CD14-positive monocyte (primary cell): ENCODE measurements at regions not wholly inside any gene's neighbourhood (a gene's known extent, or its start where the extent isn't known, plus 50 kb on each side); places are given as distances from the start of the nearest gene placed in this dataset.

Experiments used
- DNase-seq, 3 donors: peaks; one replicate each; pipeline ENCODE4 v3.0.0-alpha.2; 2011 to 2022
- H2AFZ ChIP-seq: 2 replicates; pipeline ENCODE4 v1.6.0; 2012; ENCODE audit warnings: mild to moderate bottlenecking, low read depth, low read length, inconsistent platforms; ENCODE audit not compliant: insufficient read depth, poor library complexity, severe bottlenecking
- H3K27ac ChIP-seq, 2 donors: 1 replicate in 1 of 2; 2 replicates in 1 of 2; pipeline ENCODE4 v1.5.1; 2012 to 2013; ENCODE audit warnings: low read length in 2 of 2, control low read depth in 1 of 2, inconsistent platforms in 1 of 2, low read depth in 1 of 2, mild to moderate bottlenecking in 1 of 2
- H3K27me3 ChIP-seq, 2 donors: one replicate each; pipeline versions ENCODE4 v1.6.0 to v1.6.1; 2011 to 2013; ENCODE audit warnings: low read length in 2 of 2; ENCODE audit not compliant: control insufficient read depth in 2 of 2, insufficient read depth in 2 of 2
- H3K36me3 ChIP-seq, 2 donors: replicated peaks in 1 of 2; 1 replicate in 1 of 2; 2 replicates in 1 of 2; pipeline versions ENCODE4 v1.5.1 to v1.6.1; 2012 to 2013; ENCODE audit warnings: low read length in 2 of 2, control low read depth in 1 of 2, inconsistent platforms in 1 of 2, mild to moderate bottlenecking in 1 of 2; ENCODE audit not compliant: insufficient read depth in 2 of 2, control insufficient read depth in 1 of 2
- H3K4me1 ChIP-seq, 2 donors: 1 replicate in 1 of 2; 2 replicates in 1 of 2; pipeline versions ENCODE4 v1.5.1 to v1.6.1; 2012 to 2013; ENCODE audit warnings: low read length in 2 of 2, control low read depth in 1 of 2, inconsistent platforms in 1 of 2, mild to moderate bottlenecking in 1 of 2, moderate library complexity in 1 of 2; ENCODE audit not compliant: insufficient read depth in 2 of 2, control insufficient read depth in 1 of 2
- H3K4me2 ChIP-seq: replicated peaks from 2 replicates; pipeline ENCODE3; 2012; ENCODE audit warnings: low read length, moderate library complexity, mild to moderate bottlenecking; ENCODE audit not compliant: poor library complexity, severe bottlenecking; ENCODE audit errors: extremely low read depth
- H3K4me3 ChIP-seq, 3 experiments: fragments of 200-600 bp in 1 of 3; sonication (generic) in 1 of 3; replicated peaks in 1 of 3; 1 replicate in 2 of 3; 2 replicates in 1 of 3; pipeline ENCODE4 v1.5.1; 2011 to 2013; ENCODE audit warnings: low read length in 3 of 3, mild to moderate bottlenecking in 3 of 3, control low read depth in 2 of 3, low read depth in 2 of 3, inconsistent platforms in 1 of 3, moderate library complexity in 1 of 3
- H3K79me2 ChIP-seq: 2 replicates; pipeline ENCODE4 v1.6.0; 2012; ENCODE audit warnings: mild to moderate bottlenecking, control low read depth, inconsistent platforms, low read length, moderate library complexity; ENCODE audit not compliant: insufficient read depth
- H3K9ac ChIP-seq: 2 replicates; pipeline ENCODE4 v1.6.0; 2017; ENCODE audit warnings: low read length, mild to moderate bottlenecking; ENCODE audit not compliant: insufficient read depth, poor library complexity, severe bottlenecking
- H3K9me3 ChIP-seq, 2 donors: replicated peaks in 1 of 2; 1 replicate in 1 of 2; 2 replicates in 1 of 2; pipeline versions ENCODE4 v1.5.1 to v1.6.1; 2012 to 2013; ENCODE audit warnings: low read length in 2 of 2, control low read depth in 1 of 2; ENCODE audit not compliant: control insufficient read depth in 1 of 2, insufficient read depth in 1 of 2
- H4K20me1 ChIP-seq: 2 replicates; pipeline ENCODE4 v1.6.0; 2012; ENCODE audit warnings: mild to moderate bottlenecking, low read length, control low read depth, moderate library complexity; ENCODE audit not compliant: insufficient read depth
- H3K27ac Mint-ChIP-seq, 7 donors: one replicate each; pipeline ENCODE4 v1.8.0; 2020; ENCODE audit warnings: mild to moderate bottlenecking in 7 of 7, mixed read lengths in 7 of 7, moderate library complexity in 6 of 7, inconsistent platforms in 2 of 7
- H3K27me3 Mint-ChIP-seq, 3 donors: one replicate each; pipeline ENCODE4 v1.8.0; 2021 to 2022; ENCODE audit warnings: low read depth in 3 of 3, mild to moderate bottlenecking in 3 of 3, mixed read lengths in 3 of 3, moderate library complexity in 3 of 3, inconsistent platforms in 1 of 3
- H3K36me3 Mint-ChIP-seq, 2 donors: one replicate each; pipeline ENCODE4 v1.8.0; 2020; ENCODE audit warnings: mixed read lengths in 2 of 2, inconsistent platforms in 1 of 2, mild to moderate bottlenecking in 1 of 2
- H3K4me1 Mint-ChIP-seq: one replicate; pipeline ENCODE4 v1.8.0; 2020; ENCODE audit warnings: mild to moderate bottlenecking, mixed read lengths
- H3K4me3 Mint-ChIP-seq, 2 donors: one replicate each; pipeline ENCODE4 v1.8.0; 2020; ENCODE audit warnings: mild to moderate bottlenecking in 2 of 2, mixed read lengths in 2 of 2, moderate library complexity in 1 of 2
- H3K9me3 Mint-ChIP-seq, 7 donors: one replicate each; pipeline ENCODE4 v1.8.0; 2020 to 2022; ENCODE audit warnings: mixed read lengths in 7 of 7, mild to moderate bottlenecking in 6 of 7, moderate library complexity in 6 of 7, inconsistent platforms in 2 of 7
- WGBS: methylation state at CpG from one replicate; pipeline ENCODE4 v1.1.5; 2013; ENCODE audit warnings: missing lambda C conversion rate; ENCODE audit not compliant: insufficient coverage; 5-methylcytosine and 5-hydroxymethylcytosine counted together
- intact Hi-C, 2 donors: fragments of 100-400 bp; cut with micrococcal nuclease; formaldehyde crosslinking; loops; one replicate each; pipeline versions ENCODE4 v1.15.0 to v1.15.1; 2023
- TF ChIP-seq, protein P1 (sequence below): fragments of 200-600 bp; IDR thresholded peaks from one replicate; pipeline ENCODE4 v1.8.0; 2022; ENCODE audit warnings: antibody characterized with exemption, mild to moderate bottlenecking

DNA sequence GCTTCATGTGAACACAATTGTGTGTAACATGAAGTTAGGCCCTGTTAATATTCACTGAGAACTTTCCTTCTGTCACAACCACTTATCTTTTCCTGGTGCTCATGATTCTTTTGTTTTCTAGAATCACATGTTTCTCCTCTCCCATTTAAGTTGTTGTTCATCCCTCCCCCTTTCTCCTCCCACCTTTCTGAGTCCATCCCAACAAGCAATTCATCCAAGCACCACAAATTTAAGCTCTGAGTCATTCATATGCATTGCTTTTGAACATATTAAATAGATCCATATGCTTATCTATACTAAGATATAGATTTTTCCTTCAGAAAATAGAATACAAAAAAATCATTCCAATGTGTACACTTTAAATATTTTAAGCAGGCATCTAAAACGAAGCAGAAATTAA lies 75.2 kb upstream of the NFIB start:
- H3K9me3 Mint-ChIP-seq = peaks cover 0 to 11% (median 4%) of the 10 kb centered on the region in 7 donors
- no peaks in the 10 kb centered on the region for H3K79me2 ChIP-seq
- H3K36me3 ChIP-seq = no peaks in the 10 kb centered on the region
- H3K27me3 Mint-ChIP-seq = peaks cover 0 to 2% (median 0%) of the 10 kb centered on the region in 3 donors
- H3K4me2 ChIP-seq = no peak overlapping the region
- no peak overlapping the region for H3K4me3 Mint-ChIP-seq
- H3K27me3 ChIP-seq = no peaks in the 10 kb centered on the region
- H3K36me3 Mint-ChIP-seq = no peaks in the 10 kb centered on the region
- no peak overlapping the region for H3K9ac ChIP-seq
- no peak for DNase-seq
- WGBS = 100% methylated on average over 1 of the region's 1 CpG
- intact Hi-C loops = no loop called here
- no peak overlapping the region for H3K27ac ChIP-seq
- H3K9me3 ChIP-seq = peaks cover 0 to 6% of the 10 kb centered on the region in 2 donors
- no peaks in the 10 kb centered on the region for H3K4me1 ChIP-seq
- H2AFZ ChIP-seq = no peak overlapping the region
- H4K20me1 ChIP-seq = no peaks in the 10 kb centered on the region
- TF ChIP-seq, protein P1, sequence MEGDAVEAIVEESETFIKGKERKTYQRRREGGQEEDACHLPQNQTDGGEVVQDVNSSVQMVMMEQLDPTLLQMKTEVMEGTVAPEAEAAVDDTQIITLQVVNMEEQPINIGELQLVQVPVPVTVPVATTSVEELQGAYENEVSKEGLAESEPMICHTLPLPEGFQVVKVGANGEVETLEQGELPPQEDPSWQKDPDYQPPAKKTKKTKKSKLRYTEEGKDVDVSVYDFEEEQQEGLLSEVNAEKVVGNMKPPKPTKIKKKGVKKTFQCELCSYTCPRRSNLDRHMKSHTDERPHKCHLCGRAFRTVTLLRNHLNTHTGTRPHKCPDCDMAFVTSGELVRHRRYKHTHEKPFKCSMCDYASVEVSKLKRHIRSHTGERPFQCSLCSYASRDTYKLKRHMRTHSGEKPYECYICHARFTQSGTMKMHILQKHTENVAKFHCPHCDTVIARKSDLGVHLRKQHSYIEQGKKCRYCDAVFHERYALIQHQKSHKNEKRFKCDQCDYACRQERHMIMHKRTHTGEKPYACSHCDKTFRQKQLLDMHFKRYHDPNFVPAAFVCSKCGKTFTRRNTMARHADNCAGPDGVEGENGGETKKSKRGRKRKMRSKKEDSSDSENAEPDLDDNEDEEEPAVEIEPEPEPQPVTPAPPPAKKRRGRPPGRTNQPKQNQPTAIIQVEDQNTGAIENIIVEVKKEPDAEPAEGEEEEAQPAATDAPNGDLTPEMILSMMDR = no peak
- no peaks in the 10 kb centered on the region for H3K4me1 Mint-ChIP-seq
- H3K27ac Mint-ChIP-seq = no peak overlapping the region
- no peak overlapping the region for H3K4me3 ChIP-seq

DNA sequence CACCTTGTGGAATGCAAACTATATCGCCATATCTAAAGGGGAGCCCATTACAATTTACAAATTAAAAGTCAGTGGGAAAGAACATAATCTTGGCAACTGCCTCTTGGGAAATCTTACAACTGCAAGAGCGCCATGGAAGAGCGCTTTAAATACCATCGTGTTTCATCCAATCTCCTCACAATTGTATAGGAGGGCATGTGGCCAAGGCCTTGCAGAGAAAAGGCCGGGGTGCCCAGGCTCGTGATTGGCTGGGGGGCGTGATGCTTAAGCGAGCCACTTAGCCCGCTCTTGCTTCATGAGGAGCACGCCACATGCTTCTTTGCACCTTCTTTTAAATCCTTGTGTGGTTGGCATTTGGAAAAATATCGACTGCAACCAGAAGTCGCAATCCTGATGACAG lies 69.8 kb upstream of the NFIB start:
- Mint-ChIP-seq H3K36me3 (no peaks in the 10 kb centered on the region), H3K27me3 (peaks cover 0 to 3% (median 0%) of the 10 kb centered on the region in 3 donors), H3K27ac (no peak overlapping the region), H3K4me3 (no peak overlapping the region), H3K9me3 (peaks cover 0 to 6% (median 1%) of the 10 kb centered on the region in 7 donors), H3K4me1 (no peaks in the 10 kb centered on the region)
- no peak overlapping the region for H3K4me3 ChIP-seq
- 92% methylated on average over 10 of the region's 12 CpGs for WGBS
- DNase-seq = no peak
- H3K36me3 ChIP-seq = no peaks in the 10 kb centered on the region
- intact Hi-C loops = no loop called here
- no peak overlapping the region for H3K4me2 ChIP-seq
- no peaks in the 10 kb centered on the region for H4K20me1 ChIP-seq
- H3K27ac ChIP-seq = no peak overlapping the region
- TF ChIP-seq, protein P1 = no peak
- no peaks in the 10 kb centered on the region for H3K79me2 ChIP-seq
- no peak overlapping the region for H2AFZ ChIP-seq
- no peak overlapping the region for H3K9ac ChIP-seq
- no peaks in the 10 kb centered on the region for H3K9me3 ChIP-seq
- H3K27me3 ChIP-seq = no peaks in the 10 kb centered on the region
- no peaks in the 10 kb centered on the region for H3K4me1 ChIP-seq
